Umbilical cord (tissue), 1 donor: ENCODE measurements at regions not wholly inside any gene's neighbourhood (a gene's known extent, or its start where the extent isn't known, plus 50 kb on each side); places are given as distances from the start of the nearest gene placed in this dataset.
A peak's percentile ranks its signal among the peaks of the same experiment; 100 is the strongest.

Experiments used
- DNase-seq: peaks from one replicate; pipeline ENCODE4 v3.0.0-alpha.2; 2015; ENCODE audit warnings: low spot score

DNA sequence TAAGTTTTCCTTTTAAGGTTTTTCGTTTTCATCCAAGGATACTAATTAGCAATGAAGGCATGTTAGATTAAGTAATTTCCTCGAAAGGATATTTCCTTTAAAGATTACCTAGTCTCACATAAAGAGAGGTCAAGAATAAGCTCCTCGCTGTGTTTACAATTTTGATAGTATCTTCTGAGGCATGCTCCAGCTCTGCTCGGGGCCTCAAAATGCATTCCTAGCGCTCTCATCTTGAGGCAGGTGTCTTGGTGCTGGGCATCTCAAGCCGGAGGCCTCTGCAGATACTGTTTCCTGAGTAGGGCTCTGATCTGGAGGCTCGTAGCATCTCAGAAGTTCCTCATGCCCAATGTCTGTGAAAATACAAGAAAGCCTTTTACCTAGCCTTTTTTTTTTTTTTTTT lies 128.6 kb upstream of the SNX19 start:
- DNase-seq = no peak

DNA sequence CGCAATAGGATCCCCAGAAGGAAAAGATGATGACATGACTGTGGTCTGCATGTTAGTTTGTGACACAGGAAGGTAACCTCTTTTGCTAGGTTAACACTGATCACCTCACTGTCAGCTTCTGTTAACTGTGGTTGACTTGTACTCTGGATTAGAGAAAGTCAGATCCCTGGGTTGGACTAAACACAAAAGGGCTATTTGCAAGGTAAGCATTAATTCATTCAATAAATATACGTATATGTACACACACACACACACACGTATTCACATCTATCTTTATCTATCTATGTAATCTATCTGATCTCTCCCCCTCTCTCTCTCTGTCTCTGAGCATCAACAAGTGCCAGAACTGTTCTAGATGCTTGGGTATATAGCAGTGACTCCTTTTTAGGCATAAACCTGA lies 136.1 kb upstream of the SNX19 start:
- no peak for DNase-seq

GRCh38 chr11:131056036-131056435 lies 139.8 kb upstream of the SNX19 start:
- DNase-seq = no peak

DNA sequence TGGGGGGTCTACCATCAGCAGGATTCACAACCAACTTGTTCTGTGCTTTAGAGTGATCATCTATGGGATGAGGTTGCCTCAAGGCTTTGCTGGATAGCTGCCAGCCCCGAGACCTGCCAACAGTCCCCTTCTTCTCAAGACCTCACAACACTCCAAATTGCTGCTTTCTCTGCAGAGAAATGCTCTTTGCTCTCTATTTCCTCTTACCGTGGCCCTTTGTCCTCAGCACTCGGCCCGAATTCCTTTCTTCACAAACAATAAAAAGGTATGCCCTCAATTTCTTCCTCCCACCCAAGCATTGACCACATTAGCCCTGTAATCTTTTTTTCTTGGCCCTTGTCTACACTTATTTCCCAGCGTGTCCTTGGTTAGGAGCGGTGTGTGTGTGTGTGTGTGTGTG lies 147.4 kb upstream of the SNX19 start:
- no peak for DNase-seq

GRCh38 chr11:131064373-131064991 lies 148.2 kb upstream of the SNX19 start:
- peak; percentile 66 for DNase-seq

DNA sequence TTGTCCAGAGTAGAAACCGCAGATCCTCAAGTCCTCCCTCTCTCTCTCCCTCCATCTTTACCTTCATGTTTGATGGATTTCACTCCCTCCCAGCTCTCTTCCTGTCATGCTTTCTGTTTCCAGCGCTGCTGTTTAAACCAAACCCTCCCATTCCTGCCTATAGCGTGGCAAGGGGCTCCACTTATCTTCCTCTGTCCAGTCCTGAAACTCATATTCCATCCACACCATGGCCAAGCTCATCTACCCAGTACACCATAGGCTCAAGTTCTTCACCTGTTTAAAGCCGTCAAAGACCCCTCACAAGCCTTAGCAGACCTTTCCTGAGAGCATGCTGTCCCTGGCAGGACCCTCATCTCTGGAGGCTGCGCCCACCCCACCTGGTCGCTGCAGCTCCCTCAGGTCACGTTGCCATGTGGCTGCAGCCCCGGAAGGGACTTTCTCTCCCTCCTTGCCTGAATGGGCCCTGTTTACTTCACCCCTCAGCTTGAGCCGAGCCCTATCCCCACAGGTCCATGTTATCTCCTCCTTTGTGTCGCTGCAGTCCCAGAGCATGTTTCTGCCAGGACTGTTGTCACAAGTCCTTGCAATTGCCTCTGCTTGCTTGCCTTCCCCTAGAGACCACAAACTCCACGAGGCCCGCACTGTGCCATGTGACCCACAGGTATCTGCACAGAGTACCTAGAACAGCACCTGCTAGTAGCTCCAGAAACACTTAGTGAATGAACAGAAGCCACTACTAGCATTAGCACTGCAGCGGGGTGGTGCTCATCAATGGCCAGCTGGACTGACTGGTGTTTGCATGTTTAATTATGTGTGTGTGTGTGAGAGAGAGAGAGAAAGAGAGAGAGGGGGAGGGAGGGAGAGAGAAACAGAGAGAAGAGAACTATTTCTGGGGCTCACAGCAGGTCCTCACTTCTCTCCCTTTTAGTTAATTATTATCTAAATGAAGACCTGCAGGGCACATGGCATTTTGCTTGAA lies 149.4 kb upstream of the SNX19 start:
- DNase-seq = no peak

GRCh38 chr11:131066551-131066950 lies 150.3 kb upstream of the SNX19 start:
- no peak for DNase-seq

- no peak for DNase-seq
Measured at GRCh38 chr11:131070365-131070764, 154.1 kb upstream of the SNX19 start.

DNA sequence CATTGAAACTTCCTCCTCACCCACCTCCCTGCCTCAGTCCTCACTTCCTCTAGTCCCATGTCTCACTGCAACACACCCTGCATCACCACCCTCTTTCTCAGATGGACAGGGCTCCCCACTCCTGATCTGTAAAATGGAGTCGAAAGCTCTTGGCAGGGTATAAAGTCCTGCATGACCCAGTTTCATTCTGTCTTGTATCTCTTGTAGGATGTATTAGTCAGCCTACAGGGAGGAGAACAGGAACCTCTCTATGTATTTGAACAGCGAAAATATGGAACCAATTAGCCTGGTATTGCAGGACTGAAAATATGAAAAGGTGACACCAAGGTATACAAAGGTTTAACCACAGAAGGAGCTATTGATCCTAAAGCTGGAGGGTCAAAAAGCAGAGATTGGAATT lies 156.9 kb upstream of the SNX19 start:
- no peak for DNase-seq

DNA sequence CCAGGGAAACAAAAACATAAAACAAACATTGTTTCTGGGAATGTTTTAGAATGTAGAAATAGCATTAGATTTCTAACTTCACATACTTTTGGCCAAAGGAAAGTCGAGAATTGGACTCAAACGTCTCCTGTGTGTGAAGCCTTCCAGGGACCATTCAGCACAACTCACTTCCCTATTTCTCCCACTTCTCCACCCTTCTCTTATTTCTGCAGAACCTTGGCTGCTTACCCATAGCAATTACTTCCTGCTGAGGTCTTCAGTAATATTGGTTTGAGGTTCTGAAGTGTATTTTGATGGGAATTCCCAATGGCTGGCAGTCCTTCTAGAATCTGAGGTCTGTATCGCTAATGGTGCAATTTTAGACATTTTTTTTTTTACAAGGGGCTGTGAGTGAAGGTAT lies 158.3 kb upstream of the SNX19 start:
- DNase-seq = no peak

DNA sequence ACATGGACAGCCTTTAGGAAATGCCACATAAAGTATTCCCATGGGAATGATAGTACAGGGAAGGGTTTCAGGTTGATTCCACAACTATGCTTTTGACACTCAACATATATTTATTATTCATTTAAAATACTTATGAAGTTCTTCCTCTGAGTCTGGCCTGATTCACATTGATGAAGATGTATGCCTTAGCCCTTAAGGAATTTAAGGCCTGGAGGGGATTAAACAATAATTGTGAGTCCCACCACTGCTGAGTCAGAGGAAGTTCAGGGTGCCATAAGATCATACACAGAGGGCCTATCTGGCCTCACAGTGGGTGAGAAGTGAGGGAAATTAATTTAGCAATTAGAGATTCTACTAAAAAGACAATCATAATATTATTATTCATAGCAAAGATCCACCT lies 161.1 kb upstream of the SNX19 start:
- no peak for DNase-seq

- no peak for DNase-seq
Measured at GRCh38 chr11:131079036-131079435, 162.8 kb upstream of the SNX19 start.

GRCh38 chr11:131089727-131090245 lies 173.5 kb upstream of the SNX19 start:
- DNase-seq = no peak

DNA sequence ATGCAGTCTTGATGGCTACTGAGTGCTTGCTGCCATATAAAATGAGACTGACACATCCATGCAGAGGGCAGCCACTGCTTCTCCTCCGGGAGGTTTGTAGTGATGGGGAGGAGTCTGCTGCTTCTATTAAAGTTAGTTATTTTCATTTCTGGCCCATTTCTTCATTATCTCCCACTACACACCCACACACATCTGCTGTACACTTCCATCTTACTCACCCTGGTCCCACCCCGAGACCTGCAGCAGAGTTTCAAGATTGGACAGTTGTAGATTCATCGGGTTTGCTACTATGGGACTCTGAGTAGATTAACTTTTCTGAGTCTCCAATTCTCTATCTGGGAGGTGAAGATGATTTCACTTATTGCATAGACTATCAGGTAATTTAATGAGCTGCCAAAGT lies 176.2 kb upstream of the SNX19 start:
- DNase-seq = no peak

GRCh38 chr11:131094827-131095226 lies 178.5 kb upstream of the SNX19 start:
- DNase-seq = no peak

DNA sequence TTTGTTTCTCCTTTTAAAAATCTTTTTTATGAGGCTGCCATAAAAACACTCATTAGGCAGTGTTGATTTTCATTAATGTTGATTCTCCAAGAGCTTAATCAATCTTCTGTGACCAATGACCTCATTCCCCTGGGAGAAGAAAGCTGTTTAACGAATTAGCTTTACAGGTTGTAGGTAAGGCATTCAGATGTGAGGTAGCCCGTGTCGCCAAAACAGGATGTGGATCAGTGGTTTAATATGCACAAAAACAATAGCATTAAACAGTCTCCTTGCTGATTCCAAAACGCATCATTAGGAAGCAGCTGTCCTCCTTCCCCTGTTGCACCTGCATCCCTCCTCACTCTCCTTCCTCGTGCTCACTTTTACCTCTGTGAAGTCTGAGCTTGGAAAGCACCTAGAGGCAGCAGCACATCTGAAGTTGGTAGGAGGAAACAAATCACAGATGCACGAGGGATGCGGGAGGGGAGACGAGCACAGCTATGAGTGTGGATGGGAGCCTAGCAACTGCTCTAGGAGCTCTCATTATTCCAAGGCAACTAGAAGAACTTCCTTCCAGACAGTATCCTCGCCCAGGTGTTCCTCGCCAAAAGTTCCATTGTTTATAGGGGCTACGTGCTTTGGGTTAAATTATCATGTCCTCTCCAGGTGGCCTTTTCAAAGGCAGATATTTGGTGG lies 179.4 kb upstream of the SNX19 start:
- no peak for DNase-seq

GRCh38 chr11:131099013-131099412 lies 182.7 kb upstream of the SNX19 start:
- DNase-seq = no peak

GRCh38 chr11:131099746-131100145 lies 183.5 kb upstream of the SNX19 start:
- no peak for DNase-seq

DNA sequence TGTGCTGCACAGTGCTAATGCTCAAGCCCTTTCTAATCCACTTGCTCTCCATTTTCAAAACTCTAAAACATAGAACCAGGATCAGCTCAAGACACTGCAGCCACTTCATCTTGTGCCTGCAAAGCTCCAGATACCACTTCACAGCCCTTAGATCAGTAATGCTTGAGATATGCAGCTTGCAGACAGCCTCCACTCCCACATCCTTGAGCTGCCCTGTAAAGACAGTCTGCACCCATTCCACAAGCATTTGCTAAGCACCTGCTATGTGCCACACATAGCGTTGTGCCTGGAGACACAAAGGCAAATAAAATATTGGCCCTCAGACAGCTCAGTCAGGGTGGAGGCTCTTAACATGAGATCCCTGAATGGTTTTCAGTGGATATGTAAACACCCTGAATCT lies 192.5 kb upstream of the SNX19 start:
- peak; percentile 84 for DNase-seq

DNA sequence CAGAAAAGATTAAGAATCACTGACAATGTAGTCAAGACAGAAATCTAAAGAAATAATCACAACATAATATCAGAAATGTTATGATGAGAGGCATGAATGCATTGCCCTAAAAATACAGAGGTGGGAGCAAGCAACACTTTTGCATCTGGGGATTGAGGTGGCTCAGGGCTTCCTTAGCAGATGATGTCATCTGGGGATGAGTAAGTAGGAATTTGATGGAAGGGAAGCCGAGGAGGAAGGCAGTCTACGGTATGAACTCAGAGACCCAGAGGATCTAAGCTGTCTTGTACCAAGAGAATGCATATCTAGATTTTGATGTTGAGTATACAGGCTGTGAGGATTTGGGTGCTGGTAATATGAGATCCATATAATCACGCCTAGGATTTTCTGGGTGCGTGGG lies 193.0 kb upstream of the SNX19 start:
- DNase-seq = peak; percentile 73

DNA sequence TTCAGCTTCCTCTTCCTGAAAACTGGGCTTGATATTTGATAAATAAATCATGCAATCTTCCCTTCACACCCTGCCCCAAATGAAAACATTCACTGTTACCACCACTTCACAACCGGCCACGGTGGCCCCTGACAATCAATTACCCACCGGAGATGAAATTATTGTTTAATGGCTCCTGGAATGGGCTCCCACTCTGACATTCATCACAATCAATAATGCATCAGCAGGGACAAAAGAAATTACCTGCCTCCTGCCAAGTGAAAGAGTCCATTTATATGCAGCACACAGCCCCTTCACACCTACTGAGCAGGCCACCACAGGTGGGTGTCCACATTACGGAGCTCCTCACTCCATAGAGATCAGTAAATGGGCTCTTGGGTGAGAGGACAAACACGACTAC lies 193.5 kb upstream of the SNX19 start:
- DNase-seq = no peak

GRCh38 chr11:131111775-131112174 lies 195.5 kb upstream of the SNX19 start:
- no peak for DNase-seq
